Activated B cell treated with CpG ODN at 0.5 μM for 24 hours (primary cell): ENCODE measurements at regions not wholly inside any gene's neighbourhood (a gene's known extent, or its start where the extent isn't known, plus 50 kb on each side); places are given as distances from the start of the nearest gene placed in this dataset.

Experiments used
- ATAC-seq: fragments of 200-7000 bp; cut with Tn5 transposase; one replicate; pipeline ENCODE4 v1.10.0; 2021; ENCODE audit warnings: low read depth, mild to moderate bottlenecking, moderate library complexity
- CTCF ChIA-PET: fragments of 350-600 bp; sonication (Branson Sonifier 250); formaldehyde crosslinking; loops from one replicate; lab custom pipeline; 2021; ENCODE audit warnings: antibody characterized with exemption; lab: Charles Lee
- POLR2A ChIA-PET: fragments of 350-600 bp; sonication (Branson Sonifier 250); formaldehyde crosslinking; loops from one replicate; lab custom pipeline; 2021; ENCODE audit warnings: antibody characterized with exemption; lab: Charles Lee
- DNase-seq: peaks from one replicate; pipeline ENCODE4 v3.0.0; 2022
- H3K27ac Mint-ChIP-seq: one replicate; pipeline ENCODE4 v1.8.0; 2020; ENCODE audit warnings: mixed read lengths
- H3K27me3 Mint-ChIP-seq: one replicate; pipeline ENCODE4 v1.8.0; 2021; ENCODE audit warnings: mixed read lengths
- H3K36me3 Mint-ChIP-seq: one replicate; pipeline ENCODE4 v1.8.0; 2021; ENCODE audit warnings: low read depth, mixed read lengths
- H3K4me1 Mint-ChIP-seq: one replicate; pipeline ENCODE4 v1.8.0; 2021; ENCODE audit warnings: mixed read lengths
- H3K4me3 Mint-ChIP-seq: one replicate; pipeline ENCODE4 v1.8.0; 2020; ENCODE audit warnings: mild to moderate bottlenecking, mixed read lengths
- H3K9me3 Mint-ChIP-seq: one replicate; pipeline ENCODE4 v1.8.0; 2020; ENCODE audit warnings: mixed read lengths
- intact Hi-C: fragments of 100-400 bp; cut with micrococcal nuclease; formaldehyde crosslinking; loops from one replicate; pipeline ENCODE4 v1.15.1; 2024
- TF ChIP-seq, protein P1 (sequence below): fragments of 200-600 bp; IDR thresholded peaks from one replicate; pipeline ENCODE4 v1.8.0; 2022; ENCODE audit warnings: antibody characterized with exemption, mild to moderate bottlenecking

DNA sequence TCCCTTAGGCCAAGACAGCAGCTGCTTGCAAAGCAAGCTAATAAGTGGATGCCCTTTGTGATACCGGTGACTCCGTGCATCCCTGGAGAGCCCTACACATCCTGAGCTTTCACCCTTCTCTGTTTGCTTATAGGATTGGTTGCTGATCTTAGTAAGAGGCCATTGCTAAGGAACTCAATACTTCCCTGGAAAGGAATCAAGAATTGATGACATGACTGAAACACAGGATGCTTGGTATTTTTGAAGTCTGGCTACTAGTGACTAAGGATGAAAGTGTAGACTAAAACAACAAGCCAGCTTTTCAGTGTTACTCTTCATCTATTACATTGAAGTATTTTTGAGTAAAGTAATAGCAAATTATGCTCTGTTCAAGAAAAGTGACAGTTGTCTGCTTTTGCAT, 123.0 kb upstream of the SERPINE2 start:
- intact Hi-C loops: no loop called here
- Mint-ChIP-seq H3K27ac (no peak overlapping the region), H3K27me3 (peaks cover 8% of the 10 kb centered on the region), H3K4me3 (no peak overlapping the region), H3K36me3 (no peaks in the 10 kb centered on the region), H3K9me3 (peaks cover 3% of the 10 kb centered on the region), H3K4me1 (no peaks in the 10 kb centered on the region)
- ChIA-PET CTCF (no interaction called here), POLR2A (no interaction called here)
- DNase-seq (no peak), ATAC-seq (no peak)
- TF ChIP-seq, protein P1, sequence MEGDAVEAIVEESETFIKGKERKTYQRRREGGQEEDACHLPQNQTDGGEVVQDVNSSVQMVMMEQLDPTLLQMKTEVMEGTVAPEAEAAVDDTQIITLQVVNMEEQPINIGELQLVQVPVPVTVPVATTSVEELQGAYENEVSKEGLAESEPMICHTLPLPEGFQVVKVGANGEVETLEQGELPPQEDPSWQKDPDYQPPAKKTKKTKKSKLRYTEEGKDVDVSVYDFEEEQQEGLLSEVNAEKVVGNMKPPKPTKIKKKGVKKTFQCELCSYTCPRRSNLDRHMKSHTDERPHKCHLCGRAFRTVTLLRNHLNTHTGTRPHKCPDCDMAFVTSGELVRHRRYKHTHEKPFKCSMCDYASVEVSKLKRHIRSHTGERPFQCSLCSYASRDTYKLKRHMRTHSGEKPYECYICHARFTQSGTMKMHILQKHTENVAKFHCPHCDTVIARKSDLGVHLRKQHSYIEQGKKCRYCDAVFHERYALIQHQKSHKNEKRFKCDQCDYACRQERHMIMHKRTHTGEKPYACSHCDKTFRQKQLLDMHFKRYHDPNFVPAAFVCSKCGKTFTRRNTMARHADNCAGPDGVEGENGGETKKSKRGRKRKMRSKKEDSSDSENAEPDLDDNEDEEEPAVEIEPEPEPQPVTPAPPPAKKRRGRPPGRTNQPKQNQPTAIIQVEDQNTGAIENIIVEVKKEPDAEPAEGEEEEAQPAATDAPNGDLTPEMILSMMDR: no peak

DNA sequence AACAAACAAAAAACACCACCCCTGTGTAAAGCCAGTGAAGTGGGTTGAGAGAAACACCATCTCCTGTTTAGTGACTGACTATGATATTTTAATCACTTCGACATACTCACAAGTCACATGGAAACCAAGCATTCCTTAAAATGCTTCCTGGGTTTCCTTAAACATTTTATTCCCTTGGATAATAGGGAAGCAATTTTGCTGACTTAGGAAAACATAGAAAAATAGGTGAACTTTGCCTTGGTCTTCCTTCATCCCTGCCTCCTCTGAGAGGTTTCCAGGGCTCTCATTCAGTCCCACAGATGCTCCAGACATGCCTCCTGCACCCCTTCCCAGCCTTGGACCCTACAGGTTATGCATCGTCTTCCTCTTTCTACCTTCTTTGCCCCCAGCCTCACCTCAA, 122.6 kb upstream of the SERPINE2 start:
- H3K9me3 Mint-ChIP-seq: peaks cover 3% of the 10 kb centered on the region
- H3K36me3 Mint-ChIP-seq: no peaks in the 10 kb centered on the region
- no peak for DNase-seq
- POLR2A ChIA-PET: no interaction called here
- intact Hi-C loops: no loop called here
- CTCF ChIA-PET: no interaction called here
- TF ChIP-seq, protein P1: no peak
- H3K27ac Mint-ChIP-seq: no peak overlapping the region
- H3K4me1 Mint-ChIP-seq: no peaks in the 10 kb centered on the region
- no peak for ATAC-seq
- H3K4me3 Mint-ChIP-seq: no peak overlapping the region
- H3K27me3 Mint-ChIP-seq: peaks cover 8% of the 10 kb centered on the region

DNA sequence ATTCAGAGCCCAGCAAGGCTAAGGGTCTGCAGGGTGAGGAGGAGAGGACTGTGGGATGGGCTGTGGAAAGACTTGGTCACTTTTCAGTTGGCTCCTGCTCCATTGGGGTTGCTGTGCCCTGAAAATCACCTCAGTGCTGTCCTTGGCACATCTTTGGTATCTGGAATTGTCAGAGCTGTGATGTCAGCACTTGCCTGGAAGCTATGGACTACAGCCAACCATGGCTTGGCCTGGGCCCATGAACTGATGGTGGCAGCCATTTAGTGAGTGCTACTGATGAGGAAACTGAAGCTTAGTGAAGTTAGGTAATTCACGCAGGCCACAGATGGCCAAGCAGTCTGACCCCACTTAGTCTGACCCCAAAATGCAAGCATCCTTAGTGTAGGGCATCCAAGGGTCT, 121.8 kb upstream of the SERPINE2 start:
- Mint-ChIP-seq H3K4me1 (no peaks in the 10 kb centered on the region), H3K4me3 (no peak overlapping the region)
- POLR2A ChIA-PET: no interaction called here

DNA sequence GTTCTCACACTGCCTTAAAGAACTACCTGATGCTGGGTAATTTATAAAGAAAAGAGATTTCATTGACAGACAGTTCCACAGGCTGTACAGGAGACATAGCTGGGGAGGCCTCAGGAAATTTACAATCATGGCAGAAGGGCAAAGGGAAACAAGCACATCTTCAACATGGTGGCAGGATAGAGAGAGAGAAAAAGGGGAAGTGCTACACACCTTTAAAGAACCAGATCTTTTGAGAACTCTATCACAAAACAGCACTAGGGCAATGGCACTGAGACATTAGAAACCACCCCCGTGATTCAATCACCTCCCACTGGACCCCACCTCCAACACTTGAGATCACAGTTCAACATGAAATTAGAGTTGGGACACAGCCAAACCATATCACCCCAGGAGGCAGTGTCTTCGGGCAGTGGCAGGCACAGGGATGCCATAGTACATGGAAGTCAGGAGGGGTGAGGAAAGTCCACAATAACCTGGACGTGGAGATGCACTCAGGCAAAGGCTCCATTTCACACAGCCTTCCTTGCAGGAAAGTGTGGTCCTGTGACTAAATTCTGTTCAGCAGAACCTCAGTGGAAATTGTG, 120.4 kb upstream of the SERPINE2 start:
- CTCF ChIA-PET: no interaction called here
- peaks cover 10% of the 10 kb centered on the region for H3K27me3 Mint-ChIP-seq
- H3K4me1 Mint-ChIP-seq: no peaks in the 10 kb centered on the region
- no peak overlapping the region for H3K27ac Mint-ChIP-seq
- DNase-seq (no peak), ATAC-seq (no peak)
- peaks cover 3% of the 10 kb centered on the region for H3K9me3 Mint-ChIP-seq
- intact Hi-C loops: no loop called here
- H3K36me3 Mint-ChIP-seq: no peaks in the 10 kb centered on the region
- H3K4me3 Mint-ChIP-seq: no peak overlapping the region
- TF ChIP-seq, protein P1: no peak
- POLR2A ChIA-PET: no interaction called here

More for the DNA sequence above, 121.8 kb upstream of the SERPINE2 start:
- TF ChIP-seq, protein P1: no peak
- Mint-ChIP-seq H3K9me3 (peaks cover 3% of the 10 kb centered on the region), H3K27ac (no peak overlapping the region), H3K36me3 (no peaks in the 10 kb centered on the region), H3K27me3 (peaks cover 10% of the 10 kb centered on the region)
- intact Hi-C loops: no loop called here
- CTCF ChIA-PET: no interaction called here
- ATAC-seq: no peak
- no peak for DNase-seq

DNA sequence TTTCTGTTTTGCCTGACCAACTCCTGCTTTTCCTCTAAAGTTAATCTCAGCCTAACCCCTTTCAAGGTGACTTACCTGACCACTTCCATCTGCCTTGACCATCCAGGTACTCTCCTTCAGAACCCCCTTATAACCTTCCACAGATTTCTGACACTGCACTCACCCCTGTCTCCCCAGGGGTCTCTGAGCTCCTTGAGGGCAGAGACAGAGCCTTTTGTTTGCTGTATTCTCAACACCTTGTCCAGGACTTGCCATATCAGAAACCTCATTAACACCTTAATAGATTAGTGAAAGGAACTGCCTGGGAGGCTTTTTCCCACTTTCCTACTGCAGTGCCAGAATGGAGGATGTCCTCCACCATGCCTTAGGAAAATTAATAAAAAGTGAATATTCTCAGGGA, 119.7 kb upstream of the SERPINE2 start:
- H3K4me3 Mint-ChIP-seq: no peak overlapping the region
- ChIA-PET CTCF (no interaction called here), POLR2A (no interaction called here)
- peaks cover 6% of the 10 kb centered on the region for H3K27me3 Mint-ChIP-seq
- ATAC-seq (no peak), DNase-seq (no peak)
- no peaks in the 10 kb centered on the region for H3K4me1 Mint-ChIP-seq
- H3K36me3 Mint-ChIP-seq: no peaks in the 10 kb centered on the region
- H3K27ac Mint-ChIP-seq: no peak overlapping the region
- peaks cover 3% of the 10 kb centered on the region for H3K9me3 Mint-ChIP-seq
- intact Hi-C loops: no loop called here
- TF ChIP-seq, protein P1: no peak
